Transverse colon (tissue), 4 donors: ENCODE measurements at regions not wholly inside any gene's neighbourhood (a gene's known extent, or its start where the extent isn't known, plus 50 kb on each side); places are given as distances from the start of the nearest gene placed in this dataset.
"Not testable (repeated sequence)": the region's sequence is repeated elsewhere in the genome, so short reads cannot be mapped to it uniquely, and the experiment has no call there.

Source experiments
- DNase-seq: peaks from one replicate; pipeline ENCODE4 v3.0.0-alpha.2; 2019
- H3K27ac ChIP-seq, 4 donors: fragments of 200-600 bp; sonication (generic); 2 replicates each; pipeline ENCODE4 v1.5.1; 2016 to 2018; ENCODE audit warnings: inconsistent platforms in 4 of 4
- H3K27me3 ChIP-seq: fragments of 200-600 bp; sonication (generic); 2 replicates; pipeline ENCODE4 v1.5.1; 2017; ENCODE audit warnings: inconsistent platforms
- H3K36me3 ChIP-seq, 4 donors: fragments of 200-600 bp; sonication (generic); 2 replicates each; pipeline ENCODE4 v1.5.1; 2017 to 2019; ENCODE audit warnings: inconsistent platforms in 4 of 4
- H3K4me1 ChIP-seq, 4 donors: fragments of 200-600 bp; sonication (generic); 2 replicates each; pipeline ENCODE4 v1.5.1; 2017 to 2020; ENCODE audit warnings: inconsistent platforms in 4 of 4
- H3K4me3 ChIP-seq, 4 donors: fragments of 200-600 bp; sonication (generic); 1 replicate in 1 of 4; 2 replicates in 3 of 4; pipeline versions ENCODE4 v1.5.1 to v1.6.1; 2017 to 2019; ENCODE audit warnings: inconsistent platforms in 4 of 4
- H3K9me3 ChIP-seq, 2 donors: fragments of 200-600 bp; sonication (generic); 2 replicates each; pipeline ENCODE4 v1.5.1; 2017 to 2019; ENCODE audit warnings: inconsistent platforms in 2 of 2
- EP300 ChIP-seq: sonication (generic); formaldehyde crosslinking; IDR thresholded peaks from one replicate; pipeline ENCODE4 v1.6.1; 2017; ENCODE audit warnings: antibody characterized with exemption, low read depth
- POLR2A ChIP-seq: fragments of 450-650 bp; IDR thresholded peaks from one replicate; pipeline ENCODE4 v1.6.1; 2016; ENCODE audit warnings: antibody characterized with exemption, mild to moderate bottlenecking, moderate library complexity
- POLR2AphosphoS5 ChIP-seq, 3 donors: sonication (generic); formaldehyde crosslinking; IDR thresholded peaks; one replicate each; pipeline ENCODE4 v1.6.1; 2016; ENCODE audit warnings: antibody characterized with exemption in 3 of 3
- WGBS, 2 donors: methylation state at CpG; one replicate each; pipeline ENCODE4 v1.1.5; 2018; ENCODE audit warnings: low coverage in 1 of 2; 5-methylcytosine and 5-hydroxymethylcytosine counted together
- in situ Hi-C, 4 donors: fragments of 200-750 bp; cut with MboI; loops; one replicate each; pipeline versions ENCODE4 v1.15.0 to v1.15.1; 2017; ENCODE audit warnings: low sequenced_read_pairs in 3 of 4, low pct_ligation_motif_present in 1 of 4, low pct_unique_long_range_greater_than_20kb in 1 of 4
- intact Hi-C: fragments of 100-400 bp; cut with DNase I; formaldehyde crosslinking; loops from one replicate; pipeline ENCODE4 v1.15.1; 2023; ENCODE audit warnings: low total_unique reads
- TF ChIP-seq, protein P1 (sequence below), 5 experiments: fragments of 200-600 bp in 3 of 5; fragments of 450-650 bp in 2 of 5; sonication (generic) in 3 of 5; IDR thresholded peaks; 1 replicate in 2 of 5; 2 replicates in 3 of 5; pipeline ENCODE4 v1.5.1; 2016 to 2017; ENCODE audit warnings: antibody characterized with exemption in 5 of 5, inconsistent platforms in 3 of 5, mild to moderate bottlenecking in 2 of 5, moderate library complexity in 1 of 5

DNA sequence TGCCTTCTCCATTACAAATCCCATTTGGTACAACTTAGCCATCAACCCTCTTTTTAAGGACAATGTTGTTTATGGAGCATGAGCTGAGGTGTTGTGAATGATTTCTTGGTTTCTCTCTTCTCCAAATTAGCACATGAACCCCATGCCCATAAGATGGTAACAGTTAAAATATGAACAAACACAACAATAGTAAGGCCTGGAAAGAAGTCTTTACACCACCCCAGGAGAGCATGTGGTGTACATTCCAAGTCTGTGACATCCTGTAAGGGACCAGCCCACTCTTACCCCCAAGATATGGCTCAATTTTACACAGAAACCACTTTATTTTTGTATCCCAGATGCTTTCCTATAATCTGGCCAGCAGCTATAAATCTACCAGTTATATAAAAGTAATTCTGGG is 226.1 kb downstream of the COX18 start:
- H3K9me3 ChIP-seq, result no peaks in the 10 kb centered on the region
- no peaks in the 10 kb centered on the region for H3K4me1 ChIP-seq
- no peak overlapping the region for H3K27ac ChIP-seq
- H3K36me3 ChIP-seq, result no peaks in the 10 kb centered on the region
- no peak overlapping the region for H3K4me3 ChIP-seq
- no peak for DNase-seq
- no peak for TF ChIP-seq EP300
- TF ChIP-seq POLR2AphosphoS5 (IDR thresholded peaks at IDR 0.05), result no peak
- no peak for TF ChIP-seq POLR2A
- TF ChIP-seq, protein P1, sequence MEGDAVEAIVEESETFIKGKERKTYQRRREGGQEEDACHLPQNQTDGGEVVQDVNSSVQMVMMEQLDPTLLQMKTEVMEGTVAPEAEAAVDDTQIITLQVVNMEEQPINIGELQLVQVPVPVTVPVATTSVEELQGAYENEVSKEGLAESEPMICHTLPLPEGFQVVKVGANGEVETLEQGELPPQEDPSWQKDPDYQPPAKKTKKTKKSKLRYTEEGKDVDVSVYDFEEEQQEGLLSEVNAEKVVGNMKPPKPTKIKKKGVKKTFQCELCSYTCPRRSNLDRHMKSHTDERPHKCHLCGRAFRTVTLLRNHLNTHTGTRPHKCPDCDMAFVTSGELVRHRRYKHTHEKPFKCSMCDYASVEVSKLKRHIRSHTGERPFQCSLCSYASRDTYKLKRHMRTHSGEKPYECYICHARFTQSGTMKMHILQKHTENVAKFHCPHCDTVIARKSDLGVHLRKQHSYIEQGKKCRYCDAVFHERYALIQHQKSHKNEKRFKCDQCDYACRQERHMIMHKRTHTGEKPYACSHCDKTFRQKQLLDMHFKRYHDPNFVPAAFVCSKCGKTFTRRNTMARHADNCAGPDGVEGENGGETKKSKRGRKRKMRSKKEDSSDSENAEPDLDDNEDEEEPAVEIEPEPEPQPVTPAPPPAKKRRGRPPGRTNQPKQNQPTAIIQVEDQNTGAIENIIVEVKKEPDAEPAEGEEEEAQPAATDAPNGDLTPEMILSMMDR (IDR thresholded peaks at IDR 0.05), result no peak
- intact Hi-C loops, result loop anchor here (5.0 kb wide), 1 partner anchor 159 kb away; no protein-coding TSS in a partner anchor
- in situ Hi-C loops, result loop anchor here in 1 of 4 donors (25.0 kb wide), 1 partner anchor 94 kb away; no protein-coding TSS in a partner anchor
- no peaks in the 10 kb centered on the region for H3K27me3 ChIP-seq

DNA sequence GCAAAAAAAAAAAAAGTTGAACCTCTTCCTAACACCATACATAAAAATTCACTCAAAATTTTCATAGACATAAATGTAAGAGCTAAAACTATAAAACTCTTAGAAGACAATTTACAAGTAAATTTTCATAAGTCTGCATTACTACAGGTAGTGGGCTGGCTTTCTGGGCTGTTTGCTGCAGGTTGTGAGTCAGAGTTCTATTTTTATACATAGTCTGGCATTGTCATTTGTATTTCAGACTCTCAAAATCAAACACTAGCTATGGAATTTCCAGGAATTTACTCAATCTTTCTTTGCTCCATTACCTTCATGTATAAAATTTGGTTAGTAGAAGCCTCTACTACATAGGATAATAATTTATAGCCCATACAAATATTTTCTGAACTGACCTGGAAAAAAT is 227.2 kb downstream of the COX18 start:
- TF ChIP-seq, protein P1 (IDR thresholded peaks at IDR 0.05), result no peak
- TF ChIP-seq POLR2A (no peak), EP300 (no peak), POLR2AphosphoS5 (IDR thresholded peaks at IDR 0.05) (no peak)
- H3K4me3 ChIP-seq, result no peak overlapping the region
- no peak overlapping the region for H3K27ac ChIP-seq
- in situ Hi-C loops, result loop anchor here in 1 of 4 donors (25.0 kb wide), 1 partner anchor 95 kb away; no protein-coding TSS in a partner anchor
- H3K4me1 ChIP-seq, result no peaks in the 10 kb centered on the region
- DNase-seq, result no peak
- intact Hi-C loops, result loop anchor here (5.0 kb wide), 1 partner anchor 160 kb away; no protein-coding TSS in a partner anchor
- no peaks in the 10 kb centered on the region for H3K27me3 ChIP-seq
- no peaks in the 10 kb centered on the region for H3K36me3 ChIP-seq
- no peaks in the 10 kb centered on the region for H3K9me3 ChIP-seq

DNA sequence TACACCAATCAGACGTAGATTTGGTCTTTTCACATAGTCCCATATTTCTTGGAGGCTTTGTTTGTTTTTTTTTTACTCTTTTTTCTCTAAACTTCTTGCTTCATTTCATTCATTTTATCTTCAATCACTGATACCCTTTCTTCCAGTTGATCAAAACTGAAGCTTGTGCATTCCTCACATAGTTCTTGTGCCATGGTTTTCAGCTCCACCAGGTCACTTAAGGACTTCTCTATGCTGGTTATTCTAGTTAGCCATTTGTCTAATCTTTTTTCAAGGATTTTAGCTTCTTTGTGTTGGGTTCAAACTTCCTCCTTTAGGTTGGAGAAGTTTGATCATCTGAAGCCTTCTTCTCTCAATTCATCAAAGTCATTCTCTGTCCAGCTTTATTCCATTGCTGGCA is 229.3 kb downstream of the COX18 start:
- H3K9me3 ChIP-seq, H3K36me3 ChIP-seq, H3K4me1 ChIP-seq, H3K27me3 ChIP-seq, H3K4me3 ChIP-seq, DNase-seq, H3K27ac ChIP-seq: not testable (repeated sequence)
- intact Hi-C loops (loop anchor here (5.0 kb wide), 1 partner anchor 162 kb away; no protein-coding TSS in a partner anchor), in situ Hi-C loops (loop anchor here in 1 of 4 donors (25.0 kb wide), 1 partner anchor 97 kb away; no protein-coding TSS in a partner anchor)
- WGBS, 2 donors, result 54 to 55% methylated on average over 1 of the region's 1 CpG

DNA sequence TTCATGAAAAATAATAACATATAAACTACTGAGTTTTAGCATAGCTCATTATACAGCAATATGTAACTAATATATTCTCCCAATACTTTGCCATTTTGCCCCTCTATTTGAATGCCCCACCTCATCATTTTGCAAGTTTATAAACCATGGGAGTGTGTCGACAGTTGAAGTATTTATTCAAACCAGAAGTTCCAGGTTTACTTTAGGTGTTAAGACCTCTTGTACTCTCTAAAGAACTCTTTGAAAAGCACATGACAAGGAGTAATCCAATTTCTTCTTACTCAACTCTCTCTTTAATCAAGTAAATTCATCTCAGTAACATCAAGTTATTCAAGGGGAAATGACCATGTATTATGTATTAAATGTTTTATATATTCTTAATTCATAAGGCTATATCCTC is 240.7 kb downstream of the COX18 start:
- H3K9me3 ChIP-seq, result no peaks in the 10 kb centered on the region
- intact Hi-C loops (no loop called here), in situ Hi-C loops (loop anchor here in 1 of 4 donors (25.0 kb wide), 1 partner anchor 108 kb away; no protein-coding TSS in a partner anchor)
- no peak overlapping the region for H3K4me3 ChIP-seq
- WGBS, 2 donors, result 80 to 83% methylated on average over 1 of the region's 1 CpG
- H3K36me3 ChIP-seq, result no peaks in the 10 kb centered on the region
- TF ChIP-seq, protein P1 (IDR thresholded peaks at IDR 0.05), result no peak
- TF ChIP-seq EP300, result no peak
- DNase-seq, result no peak
- no peaks in the 10 kb centered on the region for H3K4me1 ChIP-seq
- H3K27me3 ChIP-seq, result no peaks in the 10 kb centered on the region
- no peak overlapping the region for H3K27ac ChIP-seq

DNA sequence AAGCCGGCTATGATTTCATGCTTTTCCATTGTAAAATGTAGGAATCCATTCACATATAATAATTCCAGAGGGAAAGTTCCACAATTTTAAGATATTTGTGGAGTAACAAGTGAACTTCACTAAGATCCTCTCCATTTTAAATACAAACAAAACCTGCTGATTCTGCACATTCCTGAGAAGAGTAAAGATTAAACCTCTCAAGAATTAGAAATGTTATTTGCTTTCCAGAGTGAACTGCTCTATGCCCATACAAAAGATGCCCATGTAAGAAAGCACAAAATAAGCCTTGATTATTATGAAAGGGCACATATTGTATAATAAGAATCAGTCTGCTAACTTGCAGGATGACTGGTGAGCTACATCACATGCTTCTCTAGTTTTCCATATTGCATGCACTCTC is 241.5 kb downstream of the COX18 start:
- Histone ChIP-seq H3K9me3 (no peaks in the 10 kb centered on the region), H3K4me3 (no peak overlapping the region), H3K4me1 (no peaks in the 10 kb centered on the region), H3K27ac (no peak overlapping the region), H3K36me3 (no peaks in the 10 kb centered on the region), H3K27me3 (no peaks in the 10 kb centered on the region)
- no peak for DNase-seq
- in situ Hi-C loops (loop anchor here in 1 of 4 donors (25.0 kb wide), 1 partner anchor 109 kb away; no protein-coding TSS in a partner anchor), intact Hi-C loops (no loop called here)
- TF ChIP-seq POLR2A, result no peak
- TF ChIP-seq POLR2AphosphoS5 (IDR thresholded peaks at IDR 0.05), result no peak
- no peak for TF ChIP-seq EP300
- TF ChIP-seq, protein P1 (IDR thresholded peaks at IDR 0.05), result no peak
- 70 to 89% methylated on average over 1 of the region's 1 CpG for WGBS, 2 donors
